Limb (tissue), 2 donors: ENCODE measurements at regions not wholly inside any gene's neighbourhood (a gene's known extent, or its start where the extent isn't known, plus 50 kb on each side); places are given as distances from the start of the nearest gene placed in this dataset.
"Not testable (repeated sequence)": the region's sequence is repeated elsewhere in the genome, so short reads cannot be mapped to it uniquely, and the experiment has no call there.

ENCODE experiments used
- DNase-seq, 2 donors: peaks; one replicate each; pipeline ENCODE4 v3.0.0-alpha.2; 2016; ENCODE audit errors: extremely low spot score in 2 of 2

DNA sequence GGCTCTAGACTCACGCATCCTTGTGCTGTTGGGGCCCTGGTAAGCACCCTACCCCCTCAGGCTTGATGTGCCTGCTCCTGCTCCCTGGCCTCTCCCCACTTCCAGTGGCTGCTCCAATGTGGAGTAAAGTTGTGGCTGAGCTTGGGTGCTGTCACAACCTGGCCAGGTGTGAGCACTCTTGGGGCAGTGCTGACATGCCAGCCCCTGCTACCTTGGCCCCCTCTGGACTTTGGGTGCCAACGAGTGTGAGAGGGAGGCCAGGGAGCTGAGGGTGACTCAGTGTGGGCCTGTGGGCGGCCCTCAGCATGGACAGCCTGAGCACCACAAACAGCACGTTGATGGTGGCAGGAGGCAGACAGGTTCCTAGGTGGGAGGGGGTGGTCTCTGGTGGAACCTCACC lies 870.2 kb upstream of the C9orf72 start:
- DNase-seq, result no peak

DNA sequence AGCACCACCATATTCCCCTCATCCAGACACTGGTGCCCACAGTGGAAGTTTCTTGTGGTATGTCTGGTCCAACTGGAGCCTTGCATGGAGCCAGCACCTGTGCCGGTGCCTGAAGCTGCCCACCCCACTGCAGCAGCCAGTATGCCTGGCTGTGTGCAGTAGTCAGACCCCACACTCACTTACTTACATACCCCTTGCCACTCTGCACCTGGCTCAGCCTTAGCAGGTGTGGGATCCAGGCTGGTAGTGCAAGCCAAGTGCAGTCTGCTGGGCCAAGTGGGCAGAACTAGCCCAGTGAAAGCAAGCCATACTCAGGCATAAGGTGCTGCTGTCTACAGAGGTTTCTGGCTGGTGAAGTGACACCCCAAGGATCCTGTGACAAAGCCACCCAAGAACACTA lies 871.4 kb upstream of the C9orf72 start:
- no peak for DNase-seq

DNA sequence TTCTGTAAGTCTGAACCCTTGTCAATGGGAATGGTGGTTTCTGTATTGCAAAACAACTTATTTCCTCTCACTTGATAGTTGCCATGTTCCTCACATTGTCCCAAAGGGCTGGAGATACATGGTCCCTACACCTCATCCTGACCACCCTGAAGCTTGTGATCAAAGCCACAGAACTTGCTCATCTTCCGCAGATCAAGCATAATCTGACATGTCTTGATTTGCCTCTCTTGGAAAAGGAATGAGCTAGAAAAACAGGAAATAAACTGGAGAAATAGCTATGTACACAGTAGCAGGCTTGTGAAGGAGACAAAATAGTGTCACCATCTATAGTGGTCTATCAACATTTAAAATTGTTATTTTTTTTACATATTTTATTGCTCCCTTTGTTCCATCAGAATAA lies 871.9 kb upstream of the C9orf72 start:
- DNase-seq, result no peak

DNA sequence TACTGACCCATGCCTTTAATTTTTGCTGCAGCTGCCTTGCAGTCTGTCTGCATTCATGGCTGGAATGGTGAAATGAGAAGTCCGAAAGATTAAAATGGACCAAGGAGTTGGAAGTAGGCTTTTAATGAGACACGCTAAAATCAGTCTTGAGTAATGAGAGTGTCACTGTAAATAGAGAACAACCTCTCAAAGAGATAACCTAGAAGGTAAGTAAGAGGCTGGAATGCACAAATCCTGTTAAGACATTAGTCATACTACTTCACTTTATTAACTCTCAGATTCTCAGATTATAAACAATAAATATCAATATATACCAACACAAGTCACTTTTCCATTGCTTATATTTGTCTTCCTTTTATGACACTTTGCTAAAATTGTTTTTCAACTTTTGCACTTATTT lies 880.6 kb upstream of the C9orf72 start:
- no peak for DNase-seq

DNA sequence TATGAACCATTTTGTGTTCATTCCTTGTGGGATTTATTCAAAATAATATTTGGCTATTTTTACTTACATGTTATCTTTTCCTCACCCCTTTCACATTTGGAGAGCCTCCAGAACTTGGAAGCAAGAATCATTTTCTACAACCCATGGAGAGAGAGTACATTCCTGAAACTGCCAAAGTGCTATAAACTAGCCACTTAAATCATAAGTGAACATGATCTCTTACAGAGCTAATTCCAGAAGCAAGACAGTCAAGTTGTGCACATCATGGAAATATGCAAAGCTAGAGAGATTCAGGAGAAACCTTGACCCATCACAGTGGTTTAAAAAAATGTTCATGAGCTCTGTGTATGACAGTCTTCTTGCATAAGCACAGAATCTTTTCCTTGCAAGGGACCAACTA lies 883.6 kb upstream of the C9orf72 start:
- DNase-seq, result no peak

DNA sequence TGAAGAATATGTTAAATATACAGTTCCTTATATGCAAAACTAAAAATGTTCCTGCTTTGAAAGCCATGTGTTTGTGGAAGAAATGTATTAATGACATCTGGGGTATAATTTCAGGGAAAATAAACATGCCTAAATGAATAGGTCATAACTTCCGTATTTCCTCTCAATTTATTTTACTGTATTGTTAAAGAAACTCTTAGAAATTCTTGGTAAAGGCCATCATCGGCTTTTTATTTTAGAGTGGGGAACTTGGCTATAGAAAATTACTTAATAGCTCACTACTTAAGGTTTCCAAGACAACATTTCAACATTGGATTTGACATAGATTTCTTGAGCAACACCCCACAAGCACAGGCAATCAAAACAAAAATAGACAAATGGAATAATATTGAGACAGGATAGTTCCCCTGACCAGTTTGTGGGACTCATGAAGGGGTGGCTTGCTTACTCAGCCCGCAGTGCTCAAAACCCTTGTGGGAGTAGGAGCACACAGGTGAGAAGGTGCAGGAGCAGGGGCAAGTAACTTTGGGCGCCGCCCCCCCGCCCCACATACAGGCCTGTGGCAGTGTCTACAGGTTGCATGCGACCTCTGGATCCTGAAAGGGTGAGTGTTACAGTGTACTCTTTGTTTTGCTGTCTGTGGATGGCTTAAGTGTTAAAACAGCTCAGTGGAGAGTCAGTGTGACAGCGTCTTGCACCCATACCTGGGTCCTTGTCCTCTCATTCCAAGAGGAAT lies 891.4 kb upstream of the C9orf72 start:
- DNase-seq, result peak in 1 of 2 donors; percentile 7

DNA sequence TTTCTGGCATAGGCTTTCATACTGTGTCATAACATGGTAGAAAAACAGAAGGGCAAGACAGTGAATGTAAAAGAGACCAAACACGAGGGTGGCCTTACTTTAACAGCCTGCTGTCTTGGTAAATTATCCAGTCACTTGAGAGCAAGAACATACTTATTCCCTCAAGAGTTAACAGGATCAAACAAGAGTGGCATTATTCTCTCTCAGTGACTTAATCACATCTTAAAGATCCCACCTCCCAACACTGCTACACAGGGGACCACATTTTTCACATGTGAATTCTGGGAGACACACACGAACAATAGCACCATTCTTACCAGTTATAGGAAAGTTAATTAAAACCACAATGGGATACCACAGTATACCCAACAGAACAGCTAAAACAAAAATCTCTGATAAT lies 898.0 kb upstream of the C9orf72 start:
- no peak for DNase-seq

DNA sequence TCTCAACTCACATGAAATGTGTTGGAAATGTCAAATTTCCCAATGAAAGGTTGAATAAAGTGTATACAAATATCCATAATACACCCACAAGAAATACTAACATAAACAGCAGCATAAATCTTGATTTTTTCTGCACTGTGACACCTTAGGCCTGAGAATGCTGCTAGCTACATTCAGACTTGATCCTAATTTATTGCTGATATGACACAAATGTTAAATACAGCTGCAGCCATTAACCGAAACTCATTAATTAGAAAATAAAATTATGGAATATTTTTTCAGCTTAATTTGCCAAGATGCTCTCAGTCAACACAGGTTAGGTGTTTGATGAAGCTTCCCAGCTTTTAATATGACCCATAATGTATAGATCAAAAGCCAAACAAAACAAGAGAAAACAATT lies 914.3 kb upstream of the C9orf72 start:
- no peak for DNase-seq

DNA sequence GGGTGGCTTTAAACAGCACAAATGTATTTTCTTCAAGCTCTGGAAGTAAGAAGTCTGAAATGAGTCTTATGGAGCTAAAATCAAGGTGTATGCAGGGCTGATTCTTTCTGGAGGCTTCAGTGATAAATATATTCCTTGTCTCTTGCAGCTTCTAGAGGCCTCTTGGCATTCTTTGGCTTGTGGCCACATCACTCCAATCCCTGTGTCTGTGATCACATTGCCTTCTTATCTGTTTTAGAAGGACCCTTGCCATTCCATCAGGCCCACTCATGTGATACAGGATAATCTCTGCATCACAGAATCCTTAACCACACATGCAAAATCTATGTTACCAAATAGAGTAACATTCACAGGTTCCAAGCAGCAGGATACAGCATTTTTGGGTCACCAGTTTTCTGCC lies 917.8 kb upstream of the C9orf72 start:
- no peak for DNase-seq

DNA sequence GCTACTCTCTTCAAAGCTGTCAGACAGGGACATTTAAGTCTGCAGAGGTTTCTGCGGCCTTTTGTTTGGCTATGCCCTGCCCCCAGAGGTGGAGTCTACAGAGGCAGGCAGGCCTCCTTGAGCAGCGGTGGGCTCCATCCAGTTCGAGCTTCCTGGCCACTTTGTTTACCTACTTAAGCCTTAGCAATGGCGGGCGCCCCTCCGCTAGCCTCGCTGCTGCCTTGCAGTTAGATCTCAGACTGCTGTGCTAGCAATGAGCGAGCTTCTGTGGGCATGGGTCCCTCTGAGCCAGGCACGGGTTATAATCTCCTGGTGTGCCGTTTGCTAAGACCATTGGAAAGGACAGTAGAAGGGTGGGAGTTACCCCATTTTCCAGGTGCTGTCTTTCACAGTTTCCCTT lies 924.9 kb upstream of the C9orf72 start:
- DNase-seq, result not testable (repeated sequence)

DNA sequence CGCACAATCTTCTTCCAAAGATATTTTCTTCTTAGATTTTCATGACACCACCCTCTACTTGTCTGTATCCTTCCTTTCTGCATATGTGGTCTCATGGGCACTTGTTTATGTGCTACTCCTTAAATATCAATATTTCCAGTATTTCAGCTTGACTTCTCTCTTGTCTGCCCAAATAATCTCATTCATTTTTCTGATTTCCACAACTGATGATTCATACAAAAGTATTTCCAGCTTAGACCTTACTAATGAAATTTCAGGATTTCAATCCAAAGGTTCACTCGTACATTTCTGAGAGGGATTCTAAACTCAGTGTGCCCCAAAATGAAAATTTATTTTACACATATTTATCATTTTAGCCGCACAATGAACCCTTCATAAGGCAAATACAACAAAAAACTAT lies 928.9 kb upstream of the C9orf72 start:
- DNase-seq, result no peak

DNA sequence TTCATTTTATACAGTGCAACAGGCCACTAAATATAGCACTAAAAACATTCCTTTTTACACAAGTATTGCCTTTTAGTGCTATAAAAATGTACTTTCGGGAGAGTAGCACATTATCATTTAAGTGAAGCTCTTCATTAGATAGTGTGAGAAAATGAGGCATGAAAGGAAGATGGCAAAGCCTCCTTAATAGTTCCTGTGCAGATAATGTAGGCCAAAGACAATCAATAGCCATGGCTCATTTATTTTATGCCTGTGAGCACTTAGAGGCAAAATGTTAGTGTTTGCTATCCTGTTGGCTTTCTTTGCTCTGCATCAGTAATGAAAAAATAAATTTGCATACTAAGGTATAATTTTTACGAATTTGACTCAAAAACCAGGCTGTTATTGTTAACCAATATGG lies 929.5 kb upstream of the C9orf72 start:
- no peak for DNase-seq

DNA sequence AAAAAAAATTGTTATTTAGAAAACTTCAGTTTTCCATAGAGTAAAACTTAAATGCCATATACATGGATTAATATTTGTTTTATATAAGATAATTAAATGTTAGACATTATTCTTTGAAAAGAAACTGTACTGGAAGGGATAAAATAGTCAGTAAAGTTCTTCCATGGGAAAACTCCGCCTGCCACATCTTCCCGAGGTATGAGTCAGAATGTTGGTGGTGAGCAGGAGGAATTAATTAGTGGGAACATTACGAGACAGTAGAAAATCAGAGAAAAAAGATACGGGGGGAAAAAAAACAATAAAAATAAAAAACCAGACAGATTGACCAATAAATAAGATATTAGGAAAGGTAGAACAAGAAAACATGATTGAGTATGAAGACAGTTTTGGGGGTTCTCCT lies 930.3 kb upstream of the C9orf72 start:
- no peak for DNase-seq

DNA sequence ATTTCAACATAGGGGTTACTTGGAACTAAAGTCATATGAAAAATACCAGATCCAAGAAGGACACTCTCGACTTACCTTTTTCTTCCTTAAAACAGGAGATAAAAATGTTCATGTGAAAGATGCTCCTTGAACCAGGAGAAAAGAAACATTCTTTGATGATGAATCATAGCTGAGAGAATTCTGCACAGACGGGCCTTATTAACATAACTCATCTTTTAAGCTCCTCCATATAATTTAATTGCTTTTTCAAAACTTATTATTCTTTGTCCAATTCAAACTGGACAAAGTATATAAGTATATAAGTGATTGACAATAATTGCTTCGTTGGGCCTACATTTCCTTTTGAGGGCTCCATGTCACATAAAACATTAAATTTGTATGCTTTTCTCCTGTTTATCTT lies 945.2 kb upstream of the C9orf72 start:
- no peak for DNase-seq

DNA sequence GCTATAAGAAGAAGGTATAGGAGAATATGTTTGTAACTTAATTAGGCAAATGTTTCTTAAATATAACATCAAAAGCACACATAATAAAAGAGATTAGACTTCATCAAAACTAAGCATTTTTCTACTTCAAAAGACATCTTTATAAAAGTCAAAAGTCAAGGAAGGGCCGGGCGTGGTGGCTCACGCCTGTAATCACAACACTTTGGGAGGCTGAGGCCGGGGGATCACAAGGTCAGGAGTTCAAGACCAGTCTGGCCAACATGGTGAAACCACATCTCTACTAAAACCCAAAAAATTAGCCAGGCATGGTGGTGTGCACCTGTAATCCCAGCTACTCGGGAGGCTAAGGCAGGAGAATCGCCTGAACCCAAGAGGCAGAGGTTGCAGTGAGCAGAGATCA lies 951.0 kb upstream of the C9orf72 start:
- DNase-seq, result not testable (repeated sequence)

DNA sequence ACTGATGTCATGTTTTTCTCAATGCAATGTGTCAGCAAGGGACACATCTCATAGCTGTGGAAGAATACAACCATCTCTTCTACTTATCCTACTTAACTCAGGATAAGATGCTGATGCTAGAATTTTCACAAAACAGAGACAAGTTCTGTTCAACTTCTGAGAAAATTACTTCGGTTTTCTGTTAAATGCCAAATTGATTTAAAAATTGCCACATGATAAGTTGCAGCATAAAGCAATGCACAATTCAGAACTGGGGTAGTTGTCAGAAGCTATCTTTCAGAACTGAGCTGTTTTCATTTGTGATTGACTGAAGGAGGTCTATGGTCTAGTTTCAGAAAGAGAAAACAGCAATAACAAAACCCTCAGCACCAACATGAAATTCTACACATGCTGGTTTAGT lies 954.8 kb upstream of the C9orf72 start:
- no peak for DNase-seq

DNA sequence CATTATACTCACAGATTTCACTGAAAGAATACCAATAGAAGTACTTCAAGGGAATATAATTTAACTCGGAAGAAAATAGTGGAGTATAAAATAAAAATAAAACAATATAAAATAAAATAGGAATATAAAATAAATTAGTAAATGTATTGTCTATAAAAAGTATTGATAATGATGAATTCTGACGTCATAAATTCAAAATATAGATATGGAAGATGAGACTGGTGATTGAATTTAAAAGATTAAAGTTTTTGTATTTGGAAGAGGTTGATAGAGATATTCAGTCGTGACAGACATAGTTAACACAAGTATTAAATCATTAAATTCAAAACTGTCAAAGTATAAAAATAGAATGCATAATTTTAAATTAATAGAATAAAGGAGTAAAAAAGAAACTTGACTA lies 964.9 kb upstream of the C9orf72 start:
- DNase-seq, result no peak

DNA sequence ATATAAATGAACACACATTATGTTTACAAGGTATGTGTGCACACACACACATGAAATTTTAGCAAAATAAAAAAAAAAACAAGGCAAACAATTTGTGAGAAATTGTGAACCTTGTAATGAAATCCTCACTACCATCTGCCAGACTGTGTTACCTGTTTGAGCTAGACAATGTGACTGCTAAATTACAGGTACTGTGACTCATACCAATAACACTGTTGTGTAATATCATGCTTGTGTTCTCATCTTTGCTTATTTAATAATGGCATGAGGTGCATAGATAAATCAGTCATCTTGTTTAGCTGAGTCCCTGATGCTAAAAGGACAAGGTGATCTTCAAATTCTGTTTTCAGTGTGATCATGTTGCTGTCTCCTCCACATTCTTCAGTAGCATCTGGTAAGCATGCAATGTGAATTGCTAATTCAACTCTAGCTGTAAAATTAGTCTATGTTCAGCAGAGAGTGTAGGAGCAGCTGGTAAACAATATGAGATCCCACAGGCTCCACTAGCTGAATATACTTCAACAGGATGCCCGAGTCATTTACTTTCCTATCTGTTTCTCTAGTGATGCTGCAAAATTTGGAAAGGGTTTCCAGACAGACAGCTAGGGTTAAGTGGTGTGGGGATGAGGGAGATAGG lies 966.3 kb upstream of the C9orf72 start:
- DNase-seq, result no peak

DNA sequence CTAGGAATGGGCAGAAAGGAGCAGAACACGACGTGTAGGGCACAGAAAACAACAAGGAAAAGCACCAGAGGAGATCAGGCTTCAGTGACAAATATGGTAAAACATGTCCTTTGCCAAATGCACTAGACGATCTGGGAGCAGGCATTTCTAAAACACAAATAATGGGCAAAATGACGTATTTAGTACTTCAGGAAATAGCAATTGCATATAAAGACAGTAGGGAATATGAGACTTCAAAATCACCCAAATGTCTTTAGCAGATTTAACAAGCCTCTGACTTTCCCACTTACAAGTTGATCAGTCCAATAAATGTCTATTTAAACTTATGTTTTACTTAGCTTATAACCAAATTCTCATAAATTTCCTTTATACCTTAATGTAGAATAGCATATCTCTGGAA lies 969.6 kb upstream of the C9orf72 start:
- DNase-seq, result peak in 1 of 2 donors; percentile 31

DNA sequence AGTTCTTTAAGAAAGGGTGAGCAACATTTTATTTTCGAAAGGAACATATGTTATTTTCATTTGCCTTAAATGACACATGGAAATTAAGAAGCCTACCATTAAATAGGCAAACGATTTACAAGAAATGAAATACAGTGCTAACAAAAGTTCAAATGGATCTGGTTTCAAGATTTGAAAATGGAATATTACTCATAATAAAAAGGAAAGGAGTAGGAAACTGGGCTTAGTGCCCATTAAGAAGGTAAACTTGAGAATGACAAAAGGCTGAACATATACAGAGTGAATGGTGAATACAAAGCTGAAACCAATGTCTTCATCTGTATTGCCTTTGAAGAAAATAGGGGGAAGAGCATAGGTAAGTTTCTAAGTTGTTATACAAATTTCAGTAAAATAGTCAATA lies 974.2 kb upstream of the C9orf72 start:
- DNase-seq, result peak in 1 of 2 donors; percentile 25

DNA sequence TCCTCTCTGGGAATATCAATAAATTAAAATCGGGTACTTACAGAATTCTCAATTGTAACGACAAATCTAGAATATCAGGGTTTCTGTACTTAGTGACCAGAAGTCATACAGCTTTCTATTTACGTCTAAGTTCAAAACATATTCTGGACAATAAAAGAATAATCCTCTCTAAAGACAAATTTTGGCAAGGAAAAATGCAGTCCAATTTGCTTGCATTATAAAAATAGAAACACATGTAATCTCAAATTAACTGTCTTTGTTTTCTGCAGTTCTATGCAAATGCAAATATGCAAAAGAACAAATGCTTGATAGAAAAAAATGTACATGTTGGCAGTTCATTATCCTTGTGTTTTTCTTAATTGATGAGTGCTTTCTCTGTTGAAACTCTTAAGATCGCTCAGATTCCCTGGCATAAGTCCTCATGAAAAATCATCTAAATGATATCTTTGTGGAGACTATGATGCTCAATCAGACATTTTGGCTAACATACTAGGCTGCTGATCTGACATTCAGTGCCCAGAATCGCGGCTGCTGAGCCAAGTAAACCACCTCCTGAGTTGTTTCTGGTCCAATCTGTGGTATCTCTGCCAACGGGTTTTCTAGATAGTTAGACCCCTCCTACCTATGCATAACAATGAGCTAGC lies 990.1 kb upstream of the C9orf72 start:
- DNase-seq, result no peak

DNA sequence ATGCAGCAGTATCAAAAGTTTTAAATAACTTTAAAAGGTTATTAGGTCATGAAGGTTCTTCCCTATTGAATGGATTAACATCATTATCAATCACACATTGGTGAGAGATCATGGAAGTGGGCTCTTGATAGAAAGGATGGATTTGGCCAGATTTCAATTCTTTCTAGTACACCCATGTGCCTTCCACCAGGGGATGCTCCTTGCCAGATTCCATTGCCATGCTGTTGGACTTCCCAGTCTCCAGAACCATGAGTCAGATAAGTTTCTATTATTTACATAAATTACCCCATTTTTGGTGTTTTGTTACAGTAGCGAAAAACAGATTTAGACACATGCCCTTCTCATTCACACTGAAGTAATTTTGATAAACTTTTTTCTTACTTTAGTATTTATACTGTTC lies 1010.6 kb upstream of the C9orf72 start:
- DNase-seq, result no peak

DNA sequence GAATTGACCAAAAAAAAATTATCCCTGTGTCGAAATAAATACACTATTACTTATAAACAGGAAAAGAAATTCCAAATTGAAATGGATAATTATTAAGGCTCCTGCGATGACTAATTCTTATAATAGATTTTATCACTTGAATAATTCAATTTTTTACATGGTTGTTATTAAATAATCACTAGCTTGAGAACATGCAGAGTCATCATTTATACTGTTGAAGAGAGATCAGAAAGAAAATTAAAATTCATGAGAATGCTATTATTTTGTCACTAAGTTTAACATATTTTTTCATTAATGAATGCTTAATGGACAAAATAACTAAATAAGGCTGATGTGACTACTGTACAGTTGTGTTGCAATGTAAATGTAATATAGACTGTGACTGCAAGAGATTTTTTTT lies 1011.3 kb upstream of the C9orf72 start:
- no peak for DNase-seq
